HG03439 (cell line): ENCODE measurements at regions not wholly inside any gene's neighbourhood (a gene's known extent, or its start where the extent isn't known, plus 50 kb on each side); places are given as distances from the start of the nearest gene placed in this dataset.
"Not testable (repeated sequence)": the region's sequence is repeated elsewhere in the genome, so short reads cannot be mapped to it uniquely, and the experiment has no call there.

Experiments
- ATAC-seq: cut with Tn5 transposase; IDR thresholded peaks from one replicate; pipeline ENCODE4 v1.9.1; 2021; ENCODE audit warnings: mild to moderate bottlenecking, moderate library complexity; ENCODE audit not compliant: unreplicated experiment

- ATAC-seq, result no peak
These were observed 62.0 kb downstream of the CAVIN4 start for GRCh38 chr9:100639854-100640253.

DNA sequence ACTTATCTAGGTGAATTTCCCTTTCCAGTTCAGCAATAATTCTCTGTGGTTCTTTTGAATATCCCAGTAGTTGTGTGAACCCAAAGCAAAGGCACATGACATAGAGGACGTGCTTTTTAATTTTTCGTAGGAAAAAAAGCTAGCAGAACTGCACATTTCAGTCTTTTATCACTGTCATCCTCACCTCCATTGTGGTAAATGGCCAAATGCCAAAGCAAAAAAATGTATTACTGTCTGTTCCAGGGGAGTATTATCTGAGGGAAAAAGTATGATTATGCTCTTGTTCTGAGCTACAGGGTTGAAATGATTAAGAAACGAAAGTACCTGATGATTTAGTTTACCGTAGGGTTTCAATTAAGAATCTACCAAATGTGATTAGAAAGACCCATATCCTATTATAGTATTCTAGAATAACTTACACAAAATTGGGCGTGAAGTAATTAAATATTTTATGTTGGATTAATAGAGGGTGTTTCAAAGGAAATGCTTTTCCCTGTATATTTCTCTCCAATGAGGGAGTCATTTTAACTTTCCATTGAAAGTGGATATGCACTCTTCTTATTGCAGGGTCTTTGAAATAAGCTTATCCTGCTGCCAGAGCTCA is 62.7 kb downstream of the CAVIN4 start:
- ATAC-seq, result no peak

- ATAC-seq, result no peak
These were observed 63.3 kb downstream of the CAVIN4 start for GRCh38 chr9:100641166-100641565.

GRCh38 chr9:100652850-100653249 is 75.0 kb downstream of the CAVIN4 start:
- no peak for ATAC-seq

GRCh38 chr9:100653643-100654334 is 75.9 kb downstream of the CAVIN4 start:
- ATAC-seq, result no peak

GRCh38 chr9:100656851-100657250 is 79.0 kb downstream of the CAVIN4 start:
- ATAC-seq, result not testable (repeated sequence)

GRCh38 chr9:100661668-100662067 is 83.8 kb downstream of the CAVIN4 start:
- no peak for ATAC-seq

GRCh38 chr9:100662122-100662521 is 84.2 kb downstream of the CAVIN4 start:
- ATAC-seq, result no peak

DNA sequence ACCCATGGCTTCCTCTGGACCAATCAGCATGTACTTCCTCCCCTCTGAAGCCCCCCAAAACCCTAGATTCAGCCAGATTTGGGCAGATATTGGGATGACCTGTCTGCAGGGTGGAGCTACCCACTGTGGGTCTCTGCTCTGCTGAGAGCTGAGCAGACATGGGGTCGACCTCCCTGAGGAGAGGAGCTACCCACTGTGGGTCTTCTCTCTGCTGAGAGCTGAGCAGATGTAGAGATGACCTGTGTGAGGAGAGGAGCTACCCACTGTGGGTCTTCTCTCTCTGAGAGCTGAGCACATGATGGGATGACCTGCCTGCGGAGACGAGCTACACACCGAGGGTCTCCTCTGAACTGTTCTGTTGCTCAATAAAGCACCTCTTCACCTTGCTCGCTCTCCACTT is 89.6 kb downstream of the CAVIN4 start:
- no peak for ATAC-seq

- ATAC-seq, result no peak
These were observed 90.1 kb downstream of the CAVIN4 start for GRCh38 chr9:100668024-100668423.

DNA sequence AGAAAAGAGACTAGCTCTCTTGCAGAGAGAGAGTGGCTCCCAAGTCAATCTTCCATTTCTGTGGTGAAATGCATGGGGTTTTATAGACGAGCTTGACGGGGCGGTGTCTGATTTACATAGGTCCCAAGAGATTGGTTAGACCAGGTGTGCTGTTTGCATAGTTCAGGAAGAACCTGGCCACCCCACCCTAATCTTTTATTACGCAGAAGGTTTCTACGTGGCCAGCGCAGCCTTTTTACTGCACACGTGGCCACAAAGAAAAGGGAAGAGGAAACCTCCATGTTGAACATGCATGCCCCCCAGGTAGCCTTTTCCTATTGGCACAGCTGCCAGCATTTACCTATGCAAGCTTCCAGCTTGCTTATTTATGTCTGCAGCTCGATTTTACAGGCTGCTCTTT is 92.1 kb downstream of the CAVIN4 start:
- no peak for ATAC-seq

- peak; percentile 51 for ATAC-seq
These were observed 92.8 kb downstream of the CAVIN4 start for GRCh38 chr9:100670719-100671118.

DNA sequence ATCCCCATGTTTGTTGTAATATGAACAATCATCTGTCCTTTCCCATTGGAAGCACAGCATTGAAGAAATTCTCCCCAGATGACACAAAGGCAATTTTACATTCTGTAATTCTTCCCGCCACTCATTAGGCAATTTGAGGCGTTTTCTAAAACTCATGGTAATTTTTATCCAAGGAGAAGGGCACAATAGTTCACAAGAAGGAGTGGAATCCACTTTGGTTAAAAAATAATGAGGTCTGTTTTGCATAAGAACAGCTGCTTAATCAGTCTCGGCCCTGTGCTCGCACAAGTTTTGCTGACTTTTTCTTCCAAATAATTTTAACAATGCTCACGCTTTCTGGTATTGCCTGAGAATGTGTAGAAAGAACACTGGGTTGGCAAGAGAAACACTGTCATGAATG is 94.0 kb downstream of the CAVIN4 start:
- no peak for ATAC-seq

DNA sequence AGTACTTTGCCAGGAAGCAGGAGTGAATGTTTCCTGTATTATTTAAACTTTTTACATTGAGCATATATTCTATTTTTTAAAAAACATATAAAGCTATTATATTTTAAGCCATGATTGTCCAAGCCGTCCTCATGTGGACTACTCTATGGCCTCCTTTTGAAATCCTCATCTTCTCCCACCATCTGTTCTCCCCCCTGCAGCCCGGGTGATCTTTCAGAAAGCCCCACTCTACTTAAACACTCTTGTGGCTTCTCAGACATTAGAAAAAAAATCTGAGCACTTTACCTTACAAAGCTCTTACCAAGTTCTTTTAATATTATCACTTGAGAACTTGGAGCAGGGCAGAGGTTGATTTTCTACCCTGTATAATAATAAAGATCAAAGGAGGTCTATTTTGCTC is 95.4 kb downstream of the CAVIN4 start:
- no peak for ATAC-seq

- no peak for ATAC-seq
These were observed 96.7 kb downstream of the CAVIN4 start for GRCh38 chr9:100674419-100675122.

GRCh38 chr9:100679834-100680233 is 102.0 kb downstream of the CAVIN4 start:
- no peak for ATAC-seq

DNA sequence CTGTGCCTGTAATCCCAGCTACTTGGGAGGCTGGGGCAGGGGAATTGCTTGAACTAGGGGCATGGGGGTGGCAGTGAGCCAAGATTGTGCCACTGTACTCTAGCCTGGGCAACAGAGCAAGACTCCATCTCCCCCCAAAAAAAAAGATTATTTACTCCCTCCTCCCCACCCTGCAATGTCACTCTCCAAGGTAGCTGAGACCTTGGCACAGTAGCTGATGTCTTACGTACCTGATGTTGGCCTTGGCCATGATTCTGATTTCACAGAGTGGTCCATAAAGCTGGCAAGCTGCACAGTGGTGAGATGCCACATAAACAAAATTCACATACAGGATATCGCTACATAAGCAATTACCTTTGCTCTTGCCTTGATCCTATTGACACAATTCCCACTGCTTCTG is 108.5 kb downstream of the CAVIN4 start:
- no peak for ATAC-seq

DNA sequence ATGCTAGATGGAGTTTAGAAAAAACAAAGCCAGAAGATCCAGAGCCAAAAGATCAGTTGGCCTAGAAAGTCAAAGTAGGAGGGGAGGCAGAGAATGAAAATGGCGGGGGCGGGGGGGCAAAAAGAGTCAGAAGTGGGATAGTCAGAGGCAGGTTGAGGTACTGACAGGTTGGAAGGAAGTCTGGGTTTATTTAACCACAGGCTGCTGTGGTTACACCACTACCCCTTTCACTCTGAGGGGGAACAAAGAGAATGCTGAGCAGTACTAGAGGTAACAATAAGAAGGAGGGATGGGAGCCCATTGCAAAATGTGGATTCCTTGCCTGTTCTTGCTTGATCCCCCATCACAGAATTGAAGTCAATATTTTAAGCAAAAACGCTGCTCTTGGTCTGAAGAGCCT is 111.8 kb downstream of the CAVIN4 start:
- no peak for ATAC-seq

DNA sequence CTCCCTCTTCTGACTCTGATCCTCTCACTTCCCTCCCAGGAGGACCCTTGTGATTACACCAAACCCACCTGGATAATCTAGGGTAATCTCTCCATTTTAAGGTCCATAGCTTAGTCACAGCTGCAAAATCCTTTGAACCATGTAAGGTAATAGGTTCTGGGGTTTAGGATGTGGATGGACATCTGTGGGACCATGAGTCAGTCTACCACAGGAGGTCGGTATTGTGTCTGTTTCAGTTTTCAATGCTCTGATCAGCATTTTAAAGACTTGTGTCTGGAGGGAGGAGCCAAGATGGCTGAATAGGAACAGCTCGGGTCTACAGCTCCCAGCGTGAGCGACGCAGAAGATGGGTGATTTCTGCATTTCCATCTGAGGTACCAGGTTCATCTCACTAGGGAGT is 112.6 kb downstream of the CAVIN4 start:
- ATAC-seq, result no peak

DNA sequence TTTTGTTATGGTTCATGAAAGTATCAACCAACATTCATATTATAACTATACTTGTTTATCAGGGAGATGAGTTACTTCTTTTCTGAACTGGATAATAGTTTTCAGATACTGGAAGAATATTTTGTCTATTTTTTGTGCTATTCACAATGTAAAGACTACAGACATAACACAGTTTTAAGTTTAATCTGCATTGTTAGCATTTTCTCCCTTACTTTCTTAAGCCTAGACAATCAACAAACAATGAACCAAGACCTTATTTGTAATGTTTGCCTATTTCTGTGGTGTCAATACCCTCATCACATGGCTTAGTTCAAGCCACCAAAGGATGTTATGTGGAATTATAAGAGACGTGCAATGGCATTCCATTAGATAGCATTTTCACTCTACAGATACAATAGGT is 119.5 kb downstream of the CAVIN4 start:
- ATAC-seq, result no peak

DNA sequence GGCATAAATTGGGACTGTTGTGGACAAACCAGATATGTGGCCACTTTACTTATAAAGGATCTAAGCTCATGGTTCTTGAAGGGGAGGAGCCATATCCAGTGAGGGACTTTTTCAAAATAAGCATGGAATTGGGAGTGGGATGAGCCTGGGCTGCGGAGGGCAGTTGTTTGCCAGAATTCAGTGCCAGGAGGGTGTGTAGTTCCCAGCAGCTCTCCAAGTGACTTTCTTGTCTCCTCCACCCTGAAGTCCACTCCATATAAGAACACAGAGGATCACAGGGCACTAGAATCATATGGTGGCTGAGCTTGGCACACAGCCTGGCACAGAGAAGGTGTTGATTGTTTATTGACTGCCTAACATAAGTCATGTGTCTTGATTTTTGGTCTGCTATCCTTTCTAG is 121.1 kb downstream of the CAVIN4 start:
- no peak for ATAC-seq

DNA sequence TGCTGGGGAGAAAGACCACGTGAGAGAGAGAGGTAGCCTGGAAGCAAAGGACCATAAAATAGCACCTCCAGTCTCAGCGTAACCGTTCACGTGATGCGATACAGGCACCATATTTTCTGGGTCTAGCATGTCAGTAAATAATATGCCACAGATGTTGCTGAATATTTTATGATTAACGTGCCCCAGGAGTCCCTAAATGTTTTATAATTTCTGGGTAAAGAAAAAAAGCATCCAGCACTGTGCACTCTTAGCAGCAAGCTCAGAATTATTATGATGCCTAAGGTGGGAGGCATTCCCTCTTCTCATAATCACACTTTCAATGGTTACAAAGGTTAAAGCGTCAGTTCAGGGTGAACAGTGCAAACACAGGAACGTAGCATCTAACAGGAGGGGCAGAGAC is 121.8 kb downstream of the CAVIN4 start:
- no peak for ATAC-seq
